Right lobe of liver (tissue), 6 donors: ENCODE measurements at regions not wholly inside any gene's neighbourhood (a gene's known extent, or its start where the extent isn't known, plus 50 kb on each side); places are given as distances from the start of the nearest gene placed in this dataset.

Experiments
- ATAC-seq, 4 donors: fragments of 200-7000 bp; cut with Tn5 transposase; one replicate each; pipeline ENCODE4 v1.9.1; 2020; ENCODE audit warnings: mild to moderate bottlenecking in 4 of 4, moderate library complexity in 4 of 4
- DNase-seq, 3 donors: peaks; one replicate each; pipeline ENCODE4 v3.0.0-alpha.2; 2020
- H3K27ac ChIP-seq, 3 donors: fragments of 200-600 bp; one replicate each; pipeline ENCODE4 v1.8.0; 2022
- H3K27me3 ChIP-seq, 2 donors: fragments of 200-600 bp; one replicate each; pipeline ENCODE4 v1.8.0; 2022
- H3K36me3 ChIP-seq, 4 donors: fragments of 200-600 bp; sonication (generic) in 1 of 4; one replicate each; pipeline versions ENCODE4 v1.5.1 to v1.8.0; 2017 to 2022; ENCODE audit warnings: control low read depth in 1 of 4
- H3K4me1 ChIP-seq, 4 donors: fragments of 200-600 bp; sonication (generic) in 1 of 4; one replicate each; pipeline versions ENCODE4 v1.5.1 to v1.8.0; 2017 to 2022; ENCODE audit warnings: control low read depth in 1 of 4
- H3K4me3 ChIP-seq, 3 donors: fragments of 200-600 bp; one replicate each; pipeline ENCODE4 v1.8.0; 2022
- H3K9me3 ChIP-seq, 4 donors: fragments of 200-600 bp; sonication (generic) in 1 of 4; one replicate each; pipeline versions ENCODE4 v1.5.1 to v1.8.0; 2017 to 2022; ENCODE audit warnings: control low read depth in 1 of 4
- CTCF ChIP-seq, 4 donors: fragments of 200-600 bp in 3 of 4; fragments of 450-650 bp in 1 of 4; IDR thresholded peaks; one replicate each; pipeline versions ENCODE4 v1.5.1 to v1.8.0; 2016 to 2022; ENCODE audit warnings: antibody characterized with exemption in 4 of 4, mild to moderate bottlenecking in 2 of 4
- POLR2A ChIP-seq: fragments of 450-650 bp; IDR thresholded peaks from one replicate; pipeline ENCODE4 v1.6.1; 2017; ENCODE audit warnings: antibody characterized with exemption, mild to moderate bottlenecking
- WGBS: methylation state at CpG from one replicate; pipeline ENCODE4 v1.1.6; 2018; ENCODE audit warnings: low coverage, low lambda C conversion rate; ENCODE audit not compliant: insufficient coverage; ENCODE audit errors: missing lambda C conversion rate; 5-methylcytosine and 5-hydroxymethylcytosine counted together
- intact Hi-C, 2 donors: fragments of 100-400 bp; cut with DNase I; formaldehyde crosslinking; loops; one replicate each; pipeline versions ENCODE4 v1.11.2 to v1.14.1; 2022
- donor health status: DM: no; HTN: yes; CAD: no.
- donor health status: DM: no; HTN: no; CAD: no.
- donor health status: DM: no; HTN: no; CAD: no.
- donor health status: DM: no; HTN: yes; CAD: no.
- donor health status: DM: no; HTN: yes; CAD: no.

- no peak for TF ChIP-seq CTCF (IDR thresholded peaks at IDR 0.05)
- TF ChIP-seq POLR2A: no peak
- H3K27ac ChIP-seq: no peak overlapping the region
- ATAC-seq (no peak), DNase-seq (no peak)
- WGBS: 86% methylated on average over 16 of the region's 16 CpGs
- H3K4me3 ChIP-seq: no peak overlapping the region
- H3K36me3 ChIP-seq: no peaks in the 10 kb centered on the region
- intact Hi-C loops: no loop called here
- H3K27me3 ChIP-seq: no peaks in the 10 kb centered on the region
- H3K9me3 ChIP-seq: no peaks in the 10 kb centered on the region
- no peaks in the 10 kb centered on the region for H3K4me1 ChIP-seq
These were observed 241.0 kb downstream of the MYLK4 start for GRCh38 chr6:2509711-2510110.

- Histone ChIP-seq H3K27ac (no peak overlapping the region), H3K9me3 (no peaks in the 10 kb centered on the region), H3K36me3 (no peaks in the 10 kb centered on the region), H3K27me3 (no peaks in the 10 kb centered on the region), H3K4me1 (no peaks in the 10 kb centered on the region), H3K4me3 (no peak overlapping the region)
- ATAC-seq: no peak
- intact Hi-C loops: no loop called here
- no peak for DNase-seq
- 44% methylated on average over 3 of the region's 3 CpGs for WGBS
- TF ChIP-seq POLR2A: no peak
- TF ChIP-seq CTCF (IDR thresholded peaks at IDR 0.05): no peak
These were observed 242.7 kb downstream of the MYLK4 start for GRCh38 chr6:2508071-2508470.

DNA sequence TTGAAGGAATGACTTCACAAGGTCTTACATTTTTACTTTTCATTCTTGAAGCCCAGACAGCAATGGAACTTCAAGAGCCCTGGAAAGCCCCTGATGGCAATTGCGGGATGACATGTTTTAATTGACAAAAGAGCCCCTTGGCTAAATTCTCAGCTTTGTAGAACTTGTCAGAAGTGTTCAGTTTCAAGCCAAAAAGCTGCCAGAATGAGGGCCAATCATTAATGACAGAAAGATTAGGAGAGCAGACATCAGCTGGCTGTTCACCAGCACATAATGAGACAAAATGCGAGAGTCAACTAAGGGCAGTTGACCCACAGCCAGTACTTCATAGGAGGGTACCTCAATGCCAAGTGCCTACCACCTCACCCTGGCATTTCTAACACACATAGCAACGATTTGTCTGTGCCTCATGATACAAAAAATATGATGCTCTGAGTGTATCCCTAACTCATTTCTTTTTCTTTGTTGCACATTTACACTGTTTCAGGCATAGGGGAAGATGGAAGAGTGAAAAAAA lies 243.1 kb downstream of the MYLK4 start:
- DNase-seq (no peak), ATAC-seq (no peak)
- Histone ChIP-seq H3K4me1 (peaks cover 0 to under 1% (median 0%) of the 10 kb centered on the region in 4 donors), H3K36me3 (no peaks in the 10 kb centered on the region), H3K4me3 (no peak overlapping the region), H3K27me3 (no peaks in the 10 kb centered on the region), H3K9me3 (no peaks in the 10 kb centered on the region), H3K27ac (no peak overlapping the region)
- TF ChIP-seq CTCF (IDR thresholded peaks at IDR 0.05): no peak
- TF ChIP-seq POLR2A: no peak
- 53% methylated on average over 2 of the region's 3 CpGs for WGBS
- intact Hi-C loops: no loop called here

- intact Hi-C loops: no loop called here
- peaks cover 0 to 6% (median 0%) of the 10 kb centered on the region in 4 donors for H3K4me1 ChIP-seq
- 72% methylated on average over 2 of the region's 2 CpGs for whole genome bisulfite sequencing
- ATAC-seq: no peak
- no peak overlapping the region for H3K4me3 ChIP-seq
- H3K36me3 ChIP-seq: no peaks in the 10 kb centered on the region
- no peak for DNase-seq
- no peaks in the 10 kb centered on the region for H3K27me3 ChIP-seq
- H3K27ac ChIP-seq: no peak overlapping the region
- no peaks in the 10 kb centered on the region for H3K9me3 ChIP-seq
- no peak for TF ChIP-seq CTCF (IDR thresholded peaks at IDR 0.05)
- TF ChIP-seq POLR2A: no peak
These were observed 243.7 kb downstream of the MYLK4 start for GRCh38 chr6:2507016-2507415.

GRCh38 chr6:2505624-2506023 lies 245.1 kb downstream of the MYLK4 start:
- ATAC-seq (no peak), DNase-seq (no peak)
- peaks cover 0 to 7% (median 0%) of the 10 kb centered on the region in 4 donors for H3K4me1 ChIP-seq
- H3K9me3 ChIP-seq: no peaks in the 10 kb centered on the region
- no peak overlapping the region for H3K4me3 ChIP-seq
- H3K36me3 ChIP-seq: no peaks in the 10 kb centered on the region
- 28% methylated on average over 9 of the region's 9 CpGs for WGBS
- TF ChIP-seq CTCF (IDR thresholded peaks at IDR 0.05): peak in 1 of 4 donors; percentile 11
- TF ChIP-seq POLR2A: no peak
- no peak overlapping the region for H3K27ac ChIP-seq
- intact Hi-C loops: no loop called here
- H3K27me3 ChIP-seq: no peaks in the 10 kb centered on the region
